Aorta (tissue), 5 donors: ENCODE measurements at regions not wholly inside any gene's neighbourhood (a gene's known extent, or its start where the extent isn't known, plus 50 kb on each side); places are given as distances from the start of the nearest gene placed in this dataset.

Source experiments
- ATAC-seq: fragments of 200-7000 bp; cut with Tn5 transposase; one replicate; pipeline ENCODE4 v1.9.1; 2022; ENCODE audit warnings: moderate library complexity; ENCODE audit not compliant: low FRiP score
- DNase-seq, 2 donors: peaks; one replicate each; pipeline ENCODE4 v3.0.0-alpha.2; 2020
- H3K27ac ChIP-seq, 2 donors: one replicate each; pipeline ENCODE4 v1.5.1; 2013; ENCODE audit warnings: low read length in 2 of 2, mild to moderate bottlenecking in 2 of 2, moderate library complexity in 2 of 2, control low read depth in 1 of 2, inconsistent platforms in 1 of 2, low read depth in 1 of 2
- H3K27me3 ChIP-seq, 2 donors: one replicate each; pipeline ENCODE4 v1.6.1; 2013; ENCODE audit warnings: control low read depth in 1 of 2, low read length in 1 of 2, mild to moderate bottlenecking in 1 of 2, moderate library complexity in 1 of 2; ENCODE audit not compliant: insufficient read depth in 2 of 2, control insufficient read depth in 1 of 2
- H3K36me3 ChIP-seq, 2 donors: one replicate each; pipeline ENCODE4 v1.6.1; 2013; ENCODE audit warnings: control low read depth in 1 of 2, low read length in 1 of 2, mild to moderate bottlenecking in 1 of 2; ENCODE audit not compliant: insufficient read depth in 2 of 2, control insufficient read depth in 1 of 2
- H3K4me1 ChIP-seq, 2 donors: one replicate each; pipeline ENCODE4 v1.6.1; 2013; ENCODE audit warnings: low read length in 2 of 2, control low read depth in 1 of 2, mild to moderate bottlenecking in 1 of 2, moderate library complexity in 1 of 2; ENCODE audit not compliant: insufficient read depth in 2 of 2, control insufficient read depth in 1 of 2
- H3K4me3 ChIP-seq, 2 donors: one replicate each; pipeline ENCODE4 v1.5.1; 2013; ENCODE audit warnings: low read length in 2 of 2, control low read depth in 1 of 2, mild to moderate bottlenecking in 1 of 2
- H3K9me3 ChIP-seq: one replicate; pipeline ENCODE4 v1.6.1; 2013; ENCODE audit warnings: mild to moderate bottlenecking, low read length; ENCODE audit not compliant: control insufficient read depth
- WGBS, 2 donors: extraction: QIAGEN DNeasy Blood & Tissue Kit; methylation state at CpG; one replicate each; pipeline ENCODE4 v1.1.7; 2013; 5-methylcytosine and 5-hydroxymethylcytosine counted together
- intact Hi-C, 2 donors: fragments of 100-400 bp; cut with DNase I; formaldehyde crosslinking; loops; one replicate each; pipeline versions ENCODE4 v1.14.2 to v1.15.0; 2022
- donor health status: healthy with polysubstance abuse.
- donor health status: Bipolar disorder and iron deficiency.
- donor health status: DM: no; HTN: no; CAD: no.
- donor health status: DM: no; HTN: no; CAD: no.
- donor health status: DM: yes; HTN: yes; CAD: no.

GRCh38 chr12:93098077-93098476, 169.0 kb upstream of the EEA1 start:
- intact Hi-C loops = no loop called here

GRCh38 chr12:93099792-93100191, 170.7 kb upstream of the EEA1 start:
- ATAC-seq = no peak
- Histone ChIP-seq H3K27ac (no peak overlapping the region), H3K36me3 (no peaks in the 10 kb centered on the region), H3K4me1 (no peaks in the 10 kb centered on the region), H3K9me3 (no peaks in the 10 kb centered on the region), H3K27me3 (no peaks in the 10 kb centered on the region), H3K4me3 (no peak overlapping the region)
- intact Hi-C loops = no loop called here
- WGBS, 2 donors = 85 to 93% methylated on average over 1 of the region's 1 CpG
- no peak for DNase-seq

More at GRCh38 chr12:93098077-93098476, 169.0 kb upstream of the EEA1 start:
- no peaks in the 10 kb centered on the region for H3K27me3 ChIP-seq
- H3K27ac ChIP-seq = no peak overlapping the region
- DNase-seq = peak; percentile 76 to 77
- H3K36me3 ChIP-seq = no peaks in the 10 kb centered on the region
- 74 to 91% methylated on average over 2 of the region's 2 CpGs for WGBS, 2 donors
- no peaks in the 10 kb centered on the region for H3K4me1 ChIP-seq
- peak; percentile 64 for ATAC-seq
- H3K4me3 ChIP-seq = no peak overlapping the region
- H3K9me3 ChIP-seq = no peaks in the 10 kb centered on the region

GRCh38 chr12:93100610-93101009, 171.5 kb upstream of the EEA1 start:
- DNase-seq (no peak), ATAC-seq (no peak)
- Histone ChIP-seq H3K27me3 (no peaks in the 10 kb centered on the region), H3K27ac (no peak overlapping the region), H3K36me3 (no peaks in the 10 kb centered on the region), H3K4me3 (no peak overlapping the region), H3K9me3 (no peaks in the 10 kb centered on the region), H3K4me1 (no peaks in the 10 kb centered on the region)
- WGBS, 2 donors = 90 to 91% methylated on average over 4 of the region's 4 CpGs
- intact Hi-C loops = no loop called here

GRCh38 chr12:93101367-93101766, 172.3 kb upstream of the EEA1 start:
- H3K36me3 ChIP-seq = no peaks in the 10 kb centered on the region
- H3K4me3 ChIP-seq = no peak overlapping the region
- no peaks in the 10 kb centered on the region for H3K9me3 ChIP-seq
- intact Hi-C loops = no loop called here
- no peak for ATAC-seq
- DNase-seq = no peak
- 95 to 96% methylated on average over 4 of the region's 4 CpGs for WGBS, 2 donors
- H3K4me1 ChIP-seq = no peaks in the 10 kb centered on the region
- H3K27me3 ChIP-seq = no peaks in the 10 kb centered on the region
- no peak overlapping the region for H3K27ac ChIP-seq

- H3K4me1 ChIP-seq = no peaks in the 10 kb centered on the region
- H3K4me3 ChIP-seq = no peak overlapping the region
- no peaks in the 10 kb centered on the region for H3K9me3 ChIP-seq
- intact Hi-C loops = no loop called here
- no peaks in the 10 kb centered on the region for H3K27me3 ChIP-seq
- DNase-seq (no peak), ATAC-seq (no peak)
- no peaks in the 10 kb centered on the region for H3K36me3 ChIP-seq
- 2 to 9% methylated on average over 1 of the region's 1 CpG for WGBS, 2 donors
- peak overlapping the region in 1 of 2 donors; percentile 14 for H3K27ac ChIP-seq
Observed at GRCh38 chr12:93102312-93102711, 173.2 kb upstream of the EEA1 start.

GRCh38 chr12:93102744-93103143, 173.6 kb upstream of the EEA1 start:
- peak overlapping the region in 1 of 2 donors; percentile 14 for H3K27ac ChIP-seq

GRCh38 chr12:93103154-93103553, 174.1 kb upstream of the EEA1 start:
- Histone ChIP-seq H3K4me1 (no peaks in the 10 kb centered on the region), H3K27ac (peak overlapping the region; percentile 14 to 67), H3K4me3 (no peak overlapping the region), H3K27me3 (no peaks in the 10 kb centered on the region), H3K9me3 (no peaks in the 10 kb centered on the region), H3K36me3 (no peaks in the 10 kb centered on the region)
- intact Hi-C loops = no loop called here
- DNase-seq (no peak), ATAC-seq (no peak)
- 12 to 21% methylated on average over 3 of the region's 3 CpGs for WGBS, 2 donors

More at GRCh38 chr12:93102744-93103143, 173.6 kb upstream of the EEA1 start:
- DNase-seq (no peak), ATAC-seq (no peak)
- Histone ChIP-seq H3K4me1 (no peaks in the 10 kb centered on the region), H3K27me3 (no peaks in the 10 kb centered on the region), H3K9me3 (no peaks in the 10 kb centered on the region), H3K36me3 (no peaks in the 10 kb centered on the region), H3K4me3 (no peak overlapping the region)
- 56 to 59% methylated on average over 2 of the region's 2 CpGs for WGBS, 2 donors
- intact Hi-C loops = no loop called here

- Histone ChIP-seq H3K4me1 (no peaks in the 10 kb centered on the region), H3K9me3 (no peaks in the 10 kb centered on the region), H3K27me3 (no peaks in the 10 kb centered on the region), H3K36me3 (no peaks in the 10 kb centered on the region), H3K27ac (no peak overlapping the region), H3K4me3 (no peak overlapping the region)
- no peak for ATAC-seq
- WGBS, 2 donors = 92 to 94% methylated on average over 1 of the region's 1 CpG
- no peak for DNase-seq
- intact Hi-C loops = no loop called here
Observed at GRCh38 chr12:93104535-93104934, 175.4 kb upstream of the EEA1 start.

- H3K27me3 ChIP-seq = no peaks in the 10 kb centered on the region
- intact Hi-C loops = no loop called here
- H3K4me3 ChIP-seq = no peak overlapping the region
- no peaks in the 10 kb centered on the region for H3K36me3 ChIP-seq
- no peak for DNase-seq
- 89 to 95% methylated on average over 2 of the region's 2 CpGs for WGBS, 2 donors
- no peaks in the 10 kb centered on the region for H3K4me1 ChIP-seq
- ATAC-seq = no peak
- no peaks in the 10 kb centered on the region for H3K9me3 ChIP-seq
- H3K27ac ChIP-seq = no peak overlapping the region
Observed at GRCh38 chr12:93106910-93107309, 177.8 kb upstream of the EEA1 start.
